Activated CD4-positive, alpha-beta T cell treated with anti-CD3 and anti-CD28 coated beads, Interleukin-2, amount 10 ng/mL, durations not matched to agents 24 days and 14 days (primary cell): ENCODE measurements at regions not wholly inside any gene's neighbourhood (a gene's known extent, or its start where the extent isn't known, plus 50 kb on each side); places are given as distances from the start of the nearest gene placed in this dataset.
"Not testable (repeated sequence)": the region's sequence is repeated elsewhere in the genome, so short reads cannot be mapped to it uniquely, and the experiment has no call there.

ENCODE experiments used
- DNase-seq: peaks from one replicate; pipeline ENCODE4 v3.0.0; 2022
- H3K27ac Mint-ChIP-seq: one replicate; pipeline ENCODE4 v1.8.0; 2022; ENCODE audit warnings: mild to moderate bottlenecking, mixed read lengths
- H3K27me3 Mint-ChIP-seq: one replicate; pipeline ENCODE4 v1.8.0; 2022; ENCODE audit warnings: mixed read lengths
- H3K36me3 Mint-ChIP-seq: one replicate; pipeline ENCODE4 v1.8.0; 2022; ENCODE audit warnings: low read depth, mild to moderate bottlenecking, mixed read lengths
- H3K4me1 Mint-ChIP-seq: one replicate; pipeline ENCODE4 v1.8.0; 2021; ENCODE audit warnings: mixed read lengths
- H3K4me3 Mint-ChIP-seq: one replicate; pipeline ENCODE4 v1.8.0; 2022; ENCODE audit warnings: mild to moderate bottlenecking, moderate library complexity, mixed read lengths
- H3K9me3 Mint-ChIP-seq: one replicate; pipeline ENCODE4 v1.8.0; 2021; ENCODE audit warnings: mixed read lengths
- intact Hi-C: fragments of 100-400 bp; cut with micrococcal nuclease; formaldehyde crosslinking; loops from one replicate; pipeline ENCODE4 v1.15.1; 2023

GRCh38 chrX:9372866-9373265, 92.0 kb upstream of the TBL1X start:
- Mint-ChIP-seq H3K9me3 (peaks cover 4% of the 10 kb centered on the region), H3K4me3 (no peak overlapping the region), H3K27me3 (peaks cover 7% of the 10 kb centered on the region), H3K4me1 (peaks cover 11% of the 10 kb centered on the region), H3K36me3 (no peaks in the 10 kb centered on the region), H3K27ac (no peak overlapping the region)
- intact Hi-C loops: no loop called here
- no peak for DNase-seq

DNA sequence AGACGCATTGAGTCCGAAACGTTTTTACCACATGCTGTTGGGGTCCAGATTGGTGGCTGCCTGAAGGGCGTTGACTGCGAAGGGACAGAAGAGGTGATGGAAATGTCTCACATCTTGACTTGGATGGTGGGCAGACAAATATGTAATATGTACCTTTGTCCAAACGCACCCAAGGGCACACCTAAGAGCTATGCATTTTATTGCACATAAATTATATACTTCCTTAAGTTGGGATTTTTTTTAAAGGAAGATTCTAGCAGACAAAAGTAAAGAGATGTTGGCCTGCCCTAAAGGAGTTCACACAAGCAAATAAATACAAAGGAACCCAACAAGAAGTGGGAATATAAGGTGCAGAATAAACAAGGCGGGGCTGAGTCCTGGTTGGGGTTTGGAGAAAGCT, 91.1 kb upstream of the TBL1X start:
- DNase-seq: no peak
- intact Hi-C loops: no loop called here
- peaks cover 7% of the 10 kb centered on the region for H3K27me3 Mint-ChIP-seq
- H3K36me3 Mint-ChIP-seq: no peaks in the 10 kb centered on the region
- H3K4me1 Mint-ChIP-seq: peaks cover 11% of the 10 kb centered on the region
- peaks cover 8% of the 10 kb centered on the region for H3K9me3 Mint-ChIP-seq
- H3K27ac Mint-ChIP-seq: no peak overlapping the region
- H3K4me3 Mint-ChIP-seq: no peak overlapping the region

DNA sequence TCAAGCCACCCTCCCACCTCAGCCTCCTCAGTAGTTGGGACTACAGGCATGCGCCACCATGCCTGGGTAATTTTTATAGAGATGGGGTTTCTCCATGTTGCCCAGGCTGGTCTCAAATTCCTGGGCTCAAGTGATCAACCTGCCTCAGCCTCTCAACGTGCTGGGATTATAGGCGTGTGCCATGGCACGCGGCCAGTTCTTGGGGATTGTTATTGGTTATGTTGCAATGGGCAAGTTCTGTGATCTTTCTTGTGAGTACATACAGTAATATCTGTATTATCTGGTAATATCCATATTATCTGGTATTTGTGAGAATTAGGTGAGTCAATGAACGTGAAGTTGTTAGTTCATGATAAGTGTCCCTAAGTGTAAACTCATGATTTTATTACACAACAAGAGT, 90.3 kb upstream of the TBL1X start:
- H3K27ac Mint-ChIP-seq: no peak overlapping the region
- peaks cover 8% of the 10 kb centered on the region for H3K9me3 Mint-ChIP-seq
- intact Hi-C loops: no loop called here
- H3K4me1 Mint-ChIP-seq: peaks cover 13% of the 10 kb centered on the region
- H3K36me3 Mint-ChIP-seq: no peaks in the 10 kb centered on the region
- no peak overlapping the region for H3K4me3 Mint-ChIP-seq
- DNase-seq: no peak
- H3K27me3 Mint-ChIP-seq: peaks cover 7% of the 10 kb centered on the region

GRCh38 chrX:9376111-9376510, 88.7 kb upstream of the TBL1X start:
- Mint-ChIP-seq H3K9me3 (peaks cover 8% of the 10 kb centered on the region), H3K4me1 (peaks cover 11% of the 10 kb centered on the region), H3K27ac (no peak overlapping the region), H3K36me3 (no peaks in the 10 kb centered on the region), H3K4me3 (no peak overlapping the region), H3K27me3 (peaks cover 7% of the 10 kb centered on the region)
- no peak for DNase-seq
- intact Hi-C loops: no loop called here

GRCh38 chrX:9377216-9377615, 87.6 kb upstream of the TBL1X start:
- not testable (repeated sequence) for DNase-seq, H3K27ac Mint-ChIP-seq

DNA sequence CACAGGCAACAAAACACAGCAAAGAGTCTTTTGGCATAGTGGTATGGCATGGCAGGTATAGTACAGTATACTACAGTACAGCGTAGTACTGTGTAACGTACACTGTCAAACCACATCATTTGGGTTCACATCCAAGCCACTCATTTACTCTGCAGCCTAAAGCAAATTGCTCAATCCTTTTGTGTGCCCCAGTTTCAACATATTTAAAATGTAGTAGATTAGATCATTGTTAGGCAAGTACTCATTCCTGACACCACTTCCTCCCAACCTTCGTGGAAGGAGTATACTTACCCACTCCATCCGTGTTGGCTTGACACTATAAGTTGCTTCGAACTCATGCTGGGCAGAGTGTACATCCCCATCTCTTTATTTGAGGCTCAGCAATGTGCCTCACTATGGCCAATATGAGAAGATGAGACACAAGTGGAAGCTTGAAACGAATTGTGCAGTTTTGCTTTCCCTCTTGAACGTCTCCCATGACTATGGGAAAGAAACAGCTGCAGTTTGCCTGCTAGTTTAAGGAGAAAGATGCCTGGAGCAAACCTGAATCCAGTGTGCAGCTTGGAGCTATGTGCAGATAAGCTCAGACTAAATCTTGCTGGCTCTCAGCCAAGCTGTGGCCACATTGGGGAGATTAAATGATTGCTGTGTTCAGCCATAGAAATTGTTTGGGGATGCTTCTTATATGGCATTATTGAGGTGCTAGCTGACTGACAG, 85.7 kb upstream of the TBL1X start:
- H3K4me3 Mint-ChIP-seq: no peak overlapping the region
- H3K27ac Mint-ChIP-seq: no peak overlapping the region
- H3K36me3 Mint-ChIP-seq: no peaks in the 10 kb centered on the region
- no peak for DNase-seq
- peaks cover 14% of the 10 kb centered on the region for H3K4me1 Mint-ChIP-seq
- peaks cover 8% of the 10 kb centered on the region for H3K9me3 Mint-ChIP-seq
- intact Hi-C loops: no loop called here
- peaks cover 3% of the 10 kb centered on the region for H3K27me3 Mint-ChIP-seq

More at GRCh38 chrX:9377216-9377615, 87.6 kb upstream of the TBL1X start:
- H3K4me3 Mint-ChIP-seq, H3K27me3 Mint-ChIP-seq, intact Hi-C loops, H3K36me3 Mint-ChIP-seq, H3K9me3 Mint-ChIP-seq: not testable (repeated sequence)
- peaks cover 11% of the 10 kb centered on the region for H3K4me1 Mint-ChIP-seq

DNA sequence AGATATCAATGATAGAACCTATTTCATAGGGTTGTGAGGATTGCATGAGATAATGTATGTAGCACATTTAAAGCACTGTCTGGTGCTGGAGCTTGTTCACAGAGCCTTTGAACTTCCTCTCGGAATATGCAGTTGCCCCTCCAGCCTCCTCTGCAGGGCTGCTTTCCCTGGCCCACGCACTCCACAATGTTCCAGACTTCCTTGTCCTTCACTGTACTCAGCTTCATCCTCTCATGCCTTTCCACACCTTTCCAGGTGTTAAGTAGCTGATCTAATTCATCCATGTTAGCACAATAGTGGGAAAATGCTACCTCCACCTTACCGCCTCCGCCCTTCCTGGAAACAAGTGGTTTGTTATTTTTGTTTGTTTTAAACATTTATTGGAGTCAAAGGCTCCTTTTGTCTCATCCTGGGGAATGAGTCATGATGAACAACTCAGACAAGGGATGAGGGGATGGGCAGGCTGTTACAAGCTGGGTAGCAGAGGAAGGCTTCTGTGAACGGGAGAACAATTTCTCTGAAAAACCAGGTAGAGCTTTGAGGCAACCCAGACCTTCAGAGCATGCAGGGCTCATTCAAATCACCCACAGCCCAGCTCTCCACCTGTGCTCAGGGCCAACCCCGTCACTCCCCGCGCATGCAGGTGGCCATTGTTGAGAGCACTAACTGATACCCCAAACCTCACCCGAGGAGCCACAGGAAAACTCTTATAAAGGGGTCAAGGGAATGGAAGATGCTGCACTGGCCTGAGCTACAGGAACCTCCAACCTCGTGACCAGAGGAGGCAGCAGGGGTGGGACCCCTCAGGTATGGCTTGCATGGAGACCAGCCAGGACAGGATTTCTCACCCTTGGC, 84.9 kb upstream of the TBL1X start:
- Mint-ChIP-seq H3K27me3 (peaks cover 3% of the 10 kb centered on the region), H3K4me1 (peaks cover 14% of the 10 kb centered on the region)
- DNase-seq: peak; percentile 51

GRCh38 chrX:9383655-9384054, 81.2 kb upstream of the TBL1X start:
- H3K27ac Mint-ChIP-seq: no peak overlapping the region

More for the DNA sequence above, 84.9 kb upstream of the TBL1X start:
- H3K36me3 Mint-ChIP-seq: no peaks in the 10 kb centered on the region
- H3K9me3 Mint-ChIP-seq: peaks cover 8% of the 10 kb centered on the region
- intact Hi-C loops: no loop called here
- H3K4me3 Mint-ChIP-seq: no peak overlapping the region
- no peak overlapping the region for H3K27ac Mint-ChIP-seq

DNA sequence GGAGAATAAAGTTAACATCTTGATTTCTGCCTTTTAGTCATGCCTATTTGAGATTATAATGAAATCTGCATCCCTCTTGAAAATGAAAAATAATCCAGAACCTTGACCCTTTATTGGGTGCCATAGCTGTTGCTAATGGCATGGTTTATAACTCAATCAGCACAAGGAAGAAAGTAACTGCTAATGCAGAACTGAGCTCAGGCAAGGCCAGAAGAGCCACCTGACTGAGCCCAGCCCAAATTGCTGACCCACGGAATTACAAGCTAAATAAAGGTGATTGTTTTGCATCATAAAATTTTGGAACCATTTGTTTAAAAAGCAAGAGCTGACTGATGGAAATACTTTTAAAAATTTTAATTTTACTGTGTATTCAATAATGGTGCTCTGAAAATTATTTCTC, 76.4 kb upstream of the TBL1X start:
- no peak for DNase-seq
- no peaks in the 10 kb centered on the region for H3K9me3 Mint-ChIP-seq
- H3K4me3 Mint-ChIP-seq: no peak overlapping the region
- intact Hi-C loops: no loop called here
- H3K27me3 Mint-ChIP-seq: peaks cover 2% of the 10 kb centered on the region
- no peaks in the 10 kb centered on the region for H3K36me3 Mint-ChIP-seq
- H3K27ac Mint-ChIP-seq: no peak overlapping the region
- peaks cover 2% of the 10 kb centered on the region for H3K4me1 Mint-ChIP-seq

More at GRCh38 chrX:9383655-9384054, 81.2 kb upstream of the TBL1X start:
- no peak for DNase-seq
- intact Hi-C loops: no loop called here
- Mint-ChIP-seq H3K9me3 (peaks cover 1% of the 10 kb centered on the region), H3K27me3 (peaks cover 5% of the 10 kb centered on the region), H3K36me3 (no peaks in the 10 kb centered on the region), H3K4me1 (peaks cover 14% of the 10 kb centered on the region), H3K4me3 (no peak overlapping the region)

- no peaks in the 10 kb centered on the region for H3K4me1 Mint-ChIP-seq
- intact Hi-C loops: no loop called here
Measured at GRCh38 chrX:9390121-9390520, 74.7 kb upstream of the TBL1X start.

GRCh38 chrX:9390693-9391368, 74.0 kb upstream of the TBL1X start:
- no peaks in the 10 kb centered on the region for H3K4me1 Mint-ChIP-seq
- H3K9me3 Mint-ChIP-seq: no peaks in the 10 kb centered on the region
- DNase-seq: no peak
- H3K36me3 Mint-ChIP-seq: no peaks in the 10 kb centered on the region
- H3K27ac Mint-ChIP-seq: no peak overlapping the region
- H3K27me3 Mint-ChIP-seq: peaks cover 2% of the 10 kb centered on the region
- intact Hi-C loops: no loop called here
- H3K4me3 Mint-ChIP-seq: no peak overlapping the region

More at GRCh38 chrX:9390121-9390520, 74.7 kb upstream of the TBL1X start:
- H3K9me3 Mint-ChIP-seq: no peaks in the 10 kb centered on the region
- H3K4me3 Mint-ChIP-seq: no peak overlapping the region
- H3K27me3 Mint-ChIP-seq: peaks cover 2% of the 10 kb centered on the region
- no peaks in the 10 kb centered on the region for H3K36me3 Mint-ChIP-seq
- no peak overlapping the region for H3K27ac Mint-ChIP-seq
- no peak for DNase-seq

DNA sequence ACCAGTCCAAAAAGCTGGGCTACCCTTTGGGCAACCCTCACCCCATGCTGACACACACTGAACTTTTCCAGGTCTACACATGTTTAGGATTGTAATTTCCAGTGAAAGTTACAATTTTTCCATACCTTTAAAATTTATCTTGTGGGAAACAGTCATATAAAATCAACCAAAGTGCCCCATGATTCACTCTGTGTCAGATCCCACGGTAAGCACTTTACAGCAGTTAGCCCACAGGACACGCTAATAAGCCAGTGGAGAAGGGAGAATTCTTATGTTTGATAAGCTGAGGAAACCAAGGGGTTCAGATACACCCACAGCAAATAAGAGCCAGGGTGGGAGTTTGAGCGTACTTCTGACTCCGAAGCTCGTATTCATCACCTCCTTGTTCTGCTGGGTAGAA, 72.4 kb upstream of the TBL1X start:
- Mint-ChIP-seq H3K27ac (no peak overlapping the region), H3K4me3 (no peak overlapping the region), H3K9me3 (no peaks in the 10 kb centered on the region), H3K4me1 (no peaks in the 10 kb centered on the region), H3K36me3 (no peaks in the 10 kb centered on the region), H3K27me3 (peaks cover 2% of the 10 kb centered on the region)
- intact Hi-C loops: no loop called here
- DNase-seq: no peak

GRCh38 chrX:9393571-9393970, 71.3 kb upstream of the TBL1X start:
- no peak for DNase-seq
- Mint-ChIP-seq H3K27me3 (no peaks in the 10 kb centered on the region), H3K27ac (no peak overlapping the region), H3K9me3 (no peaks in the 10 kb centered on the region), H3K4me3 (no peak overlapping the region), H3K4me1 (no peaks in the 10 kb centered on the region), H3K36me3 (no peaks in the 10 kb centered on the region)
- intact Hi-C loops: no loop called here

DNA sequence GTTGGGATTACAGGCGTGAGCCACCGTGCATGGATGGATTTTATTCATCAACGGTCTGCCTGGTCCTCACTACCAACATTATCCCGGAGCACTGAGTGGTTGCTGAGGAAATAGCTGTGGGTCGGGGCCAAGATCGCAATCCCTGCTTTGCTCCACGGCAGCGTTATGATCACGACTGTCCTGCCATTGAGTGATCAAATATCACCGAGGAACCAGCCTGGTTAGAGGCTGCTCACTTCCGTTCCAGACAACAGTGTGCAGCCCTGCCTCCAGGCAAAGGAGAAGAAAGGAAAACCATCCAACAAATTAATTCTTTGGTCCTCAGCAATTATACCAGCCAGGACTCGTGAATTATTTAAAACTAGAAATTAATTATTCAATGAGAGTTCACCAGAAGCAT, 70.6 kb upstream of the TBL1X start:
- no peak overlapping the region for H3K4me3 Mint-ChIP-seq
- no peaks in the 10 kb centered on the region for H3K27me3 Mint-ChIP-seq
- no peaks in the 10 kb centered on the region for H3K4me1 Mint-ChIP-seq
- no peaks in the 10 kb centered on the region for H3K9me3 Mint-ChIP-seq
- intact Hi-C loops: no loop called here
- no peak for DNase-seq
- no peak overlapping the region for H3K27ac Mint-ChIP-seq
- no peaks in the 10 kb centered on the region for H3K36me3 Mint-ChIP-seq
